Breast epithelium (tissue), 3 donors: ENCODE measurements at regions not wholly inside any gene's neighbourhood (a gene's known extent, or its start where the extent isn't known, plus 50 kb on each side); places are given as distances from the start of the nearest gene placed in this dataset.

ENCODE experiments used
- POLR2A ChIP-seq: fragments of 450-650 bp; IDR thresholded peaks from one replicate; pipeline ENCODE4 v1.6.1; 2016; ENCODE audit warnings: antibody characterized with exemption, mild to moderate bottlenecking, moderate library complexity
- POLR2AphosphoS5 ChIP-seq, 3 donors: sonication (generic); formaldehyde crosslinking; IDR thresholded peaks; one replicate each; pipeline ENCODE4 v1.6.1; 2017; ENCODE audit warnings: antibody characterized with exemption in 3 of 3

DNA sequence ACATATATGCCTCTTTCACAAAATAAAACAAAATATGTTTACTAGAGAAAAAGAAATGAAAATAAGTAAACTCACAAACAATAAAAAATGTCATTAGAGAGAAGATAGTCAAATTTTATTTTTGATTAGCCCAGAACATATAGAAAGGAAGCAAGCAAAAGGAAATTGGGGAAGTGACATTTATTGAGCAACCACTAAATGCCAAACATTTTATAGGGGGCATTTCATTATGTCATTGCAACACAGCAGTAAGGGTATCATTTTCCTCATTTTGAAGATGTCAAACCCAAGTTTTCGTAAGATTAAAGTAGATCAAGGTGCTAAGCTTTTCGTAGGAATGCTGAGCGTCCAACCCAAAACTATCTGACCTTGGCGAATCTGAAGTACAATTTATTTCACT, 1331.5 kb upstream of the PABPC4L start:
- TF ChIP-seq POLR2A (no peak), POLR2AphosphoS5 (IDR thresholded peaks at IDR 0.05) (no peak)
